ENCODE measurements at regions not wholly inside any gene's neighbourhood (a gene's known extent, or its start where the extent isn't known, plus 50 kb on each side); places are given as distances from the start of the nearest gene placed in this dataset.

DNA sequence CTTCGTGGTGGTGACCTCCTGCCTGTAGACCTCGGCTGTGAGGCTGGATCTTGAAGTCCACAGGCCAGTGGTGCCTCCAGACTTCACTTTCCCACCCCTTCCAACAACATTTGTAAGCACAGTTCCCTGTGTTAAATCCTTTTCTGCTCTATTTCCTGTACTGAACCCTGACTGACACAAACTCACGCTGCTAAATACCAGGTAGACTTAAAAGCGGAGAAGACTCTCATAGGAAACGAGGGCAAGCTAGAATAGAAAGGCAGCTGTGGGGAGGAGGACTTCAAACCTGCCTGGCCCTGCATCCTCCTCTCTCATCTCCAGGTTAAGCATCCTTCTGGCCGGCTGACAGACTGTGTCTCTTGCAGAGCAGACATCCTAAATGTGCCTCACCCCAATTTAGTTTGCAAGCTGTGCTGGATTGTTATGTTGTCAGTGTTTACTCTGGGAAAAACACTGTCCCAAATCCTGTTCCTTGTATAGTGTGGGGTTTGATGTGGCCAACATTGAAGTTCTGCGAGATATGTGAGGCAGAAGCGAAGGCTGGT is 58.5 kb upstream of the LARS2 start:
- 56% methylated on average over 4 of the region's 8 CpGs for WGBS (ENCODE audit: insufficient coverage)
- Mint-ChIP-seq H3K4me3 (no peak overlapping the region), H3K4me1 (no peaks in the 10 kb centered on the region), H3K27me3 (peaks cover 46% of the 10 kb centered on the region), H3K27ac (no peak overlapping the region), H3K9me3 (ENCODE audit: insufficient read depth) (no peaks in the 10 kb centered on the region)
- H3K9ac ChIP-seq (ENCODE audit: low read length), result no peak overlapping the region
- ATAC-seq (ENCODE audit: low read depth) (no peak), DNase-seq (no peak)
- H3K9me3 ChIP-seq (ENCODE audit: control extremely low read depth in 1 of 3, control insufficient read depth in 2 of 3, insufficient read depth in 1 of 3, low read length in 2 of 3), result no peaks in the 10 kb centered on the region
- ChIA-PET CTCF (no interaction called here), POLR2A (no interaction called here)
- peaks cover 0 to 7% (median 1%) of the 10 kb centered on the region in 4 experiments for H3K27me3 ChIP-seq (replicated peaks in 1 of 4; ENCODE audit: control extremely low read depth in 1 of 4, control insufficient read depth in 3 of 4, insufficient read depth in 4 of 4, low read length in 3 of 4)
- H3K4me3 ChIP-seq (ENCODE audit: control extremely low read depth in 1 of 5, extremely low read depth in 1 of 5, insufficient read depth in 1 of 5, low read depth in 2 of 5, low read length in 4 of 5), result no peak overlapping the region
- TF ChIP-seq, protein P1, sequence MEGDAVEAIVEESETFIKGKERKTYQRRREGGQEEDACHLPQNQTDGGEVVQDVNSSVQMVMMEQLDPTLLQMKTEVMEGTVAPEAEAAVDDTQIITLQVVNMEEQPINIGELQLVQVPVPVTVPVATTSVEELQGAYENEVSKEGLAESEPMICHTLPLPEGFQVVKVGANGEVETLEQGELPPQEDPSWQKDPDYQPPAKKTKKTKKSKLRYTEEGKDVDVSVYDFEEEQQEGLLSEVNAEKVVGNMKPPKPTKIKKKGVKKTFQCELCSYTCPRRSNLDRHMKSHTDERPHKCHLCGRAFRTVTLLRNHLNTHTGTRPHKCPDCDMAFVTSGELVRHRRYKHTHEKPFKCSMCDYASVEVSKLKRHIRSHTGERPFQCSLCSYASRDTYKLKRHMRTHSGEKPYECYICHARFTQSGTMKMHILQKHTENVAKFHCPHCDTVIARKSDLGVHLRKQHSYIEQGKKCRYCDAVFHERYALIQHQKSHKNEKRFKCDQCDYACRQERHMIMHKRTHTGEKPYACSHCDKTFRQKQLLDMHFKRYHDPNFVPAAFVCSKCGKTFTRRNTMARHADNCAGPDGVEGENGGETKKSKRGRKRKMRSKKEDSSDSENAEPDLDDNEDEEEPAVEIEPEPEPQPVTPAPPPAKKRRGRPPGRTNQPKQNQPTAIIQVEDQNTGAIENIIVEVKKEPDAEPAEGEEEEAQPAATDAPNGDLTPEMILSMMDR (IDR thresholded peaks at IDR 0.05), result no peak
- TF ChIP-seq EZH2 (IDR thresholded peaks at IDR 0.05; ENCODE audit: borderline replicate concordance, insufficient read depth, low read depth, low read length, poor library complexity, severe bottlenecking), result no peak
- no peak overlapping the region for H3K27ac ChIP-seq (ENCODE audit: low read length in 2 of 2)
- H3K36me3 ChIP-seq (replicated peaks in 1 of 2; ENCODE audit: control extremely low read depth in 1 of 2, control insufficient read depth in 1 of 2, extremely low read depth in 1 of 2, insufficient read depth in 2 of 2, low read length in 1 of 2), result no peaks in the 10 kb centered on the region
- intact Hi-C loops (cut with micrococcal nuclease), result no loop called here
- no peaks in the 10 kb centered on the region for H4K20me1 ChIP-seq (ENCODE audit: control insufficient read depth, insufficient read depth, low read length, poor library complexity, severe bottlenecking)
- no peak overlapping the region for H2AFZ ChIP-seq (ENCODE audit: insufficient read depth, low read depth, low read length, poor library complexity, severe bottlenecking)
- H3K4me2 ChIP-seq (replicated peaks; ENCODE audit: low read depth, low read length, poor library complexity, severe bottlenecking), result no peak overlapping the region
- no peaks in the 10 kb centered on the region for H3K4me1 ChIP-seq (ENCODE audit: control insufficient read depth in 2 of 2, insufficient read depth in 2 of 2, low read length in 2 of 2)
- no peaks in the 10 kb centered on the region for H3K79me2 ChIP-seq (ENCODE audit: control insufficient read depth, insufficient read depth, low read length)

DNA sequence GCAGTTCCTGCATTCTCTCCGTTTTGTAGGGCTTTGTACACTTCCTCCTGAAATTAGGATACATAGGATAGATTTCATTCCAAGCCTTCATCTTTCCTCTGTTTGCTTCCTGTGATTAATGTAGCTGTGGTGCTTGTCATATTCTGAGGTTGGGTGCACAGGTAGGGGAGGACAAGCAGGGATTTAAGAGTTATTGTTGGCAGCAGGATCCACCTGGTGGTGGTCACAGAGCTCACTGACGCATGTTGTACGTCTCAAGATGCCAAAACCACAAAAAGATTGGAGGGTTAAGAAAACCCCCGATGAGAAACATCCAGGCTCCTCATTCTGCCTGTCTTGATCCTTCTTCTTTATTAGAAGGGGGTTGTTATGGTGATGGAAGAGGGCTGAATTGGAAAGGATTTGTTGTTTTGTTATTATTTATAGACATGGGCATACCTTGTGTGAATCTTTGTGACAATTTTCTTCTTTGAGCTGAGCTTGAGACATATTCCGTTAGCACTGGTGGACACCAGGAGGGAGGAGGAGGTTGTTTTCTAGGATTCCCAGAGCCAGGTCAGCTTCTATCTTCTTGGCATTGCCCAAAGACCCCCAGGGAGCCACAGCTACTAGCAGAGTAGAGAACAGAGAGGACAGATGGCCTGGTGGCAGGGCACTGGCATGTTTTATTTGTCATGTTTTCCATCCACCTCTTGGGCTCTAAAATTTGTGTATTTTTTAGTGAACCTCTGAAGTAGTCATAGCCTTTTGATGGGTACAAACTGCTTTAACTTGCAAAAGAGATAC is 57.7 kb upstream of the LARS2 start:
- no peak for ATAC-seq (ENCODE audit: low read depth)
- Mint-ChIP-seq H3K4me1 (no peaks in the 10 kb centered on the region), H3K4me3 (no peak overlapping the region)

More for the DNA sequence above, 57.7 kb upstream of the LARS2 start:
- no peaks in the 10 kb centered on the region for H3K9me3 Mint-ChIP-seq (ENCODE audit: insufficient read depth)
- H3K36me3 ChIP-seq (replicated peaks in 1 of 2; ENCODE audit: control extremely low read depth in 1 of 2, control insufficient read depth in 1 of 2, extremely low read depth in 1 of 2, insufficient read depth in 2 of 2, low read length in 1 of 2), result no peaks in the 10 kb centered on the region
- H3K9me3 ChIP-seq (ENCODE audit: control extremely low read depth in 1 of 3, control insufficient read depth in 2 of 3, insufficient read depth in 1 of 3, low read length in 2 of 3), result no peaks in the 10 kb centered on the region
- no peaks in the 10 kb centered on the region for H3K79me2 ChIP-seq (ENCODE audit: control insufficient read depth, insufficient read depth, low read length)
- ChIA-PET CTCF (interaction anchor here (0.8 kb wide), 1 partner anchor 13 kb away, joined by 3 read pairs; no protein-coding TSS in a partner anchor), POLR2A (no interaction called here)
- no peak overlapping the region for H2AFZ ChIP-seq (ENCODE audit: insufficient read depth, low read depth, low read length, poor library complexity, severe bottlenecking)
- intact Hi-C loops (cut with micrococcal nuclease), result no loop called here
- TF ChIP-seq EZH2 (IDR thresholded peaks at IDR 0.05; ENCODE audit: borderline replicate concordance, insufficient read depth, low read depth, low read length, poor library complexity, severe bottlenecking), result no peak
- TF ChIP-seq, protein P1 (IDR thresholded peaks at IDR 0.05), result no peak
- DNase-seq, result no peak
- H3K4me3 ChIP-seq (ENCODE audit: control extremely low read depth in 1 of 5, extremely low read depth in 1 of 5, insufficient read depth in 1 of 5, low read depth in 2 of 5, low read length in 4 of 5), result no peak overlapping the region
- H3K27me3 ChIP-seq (replicated peaks in 1 of 4; ENCODE audit: control extremely low read depth in 1 of 4, control insufficient read depth in 3 of 4, insufficient read depth in 4 of 4, low read length in 3 of 4), result peaks cover 0 to 6% (median 1%) of the 10 kb centered on the region in 4 experiments
- H3K4me1 ChIP-seq (ENCODE audit: control insufficient read depth in 2 of 2, insufficient read depth in 2 of 2, low read length in 2 of 2), result no peaks in the 10 kb centered on the region
- no peak overlapping the region for H3K9ac ChIP-seq (ENCODE audit: low read length)
- no peak overlapping the region for H3K27ac ChIP-seq (ENCODE audit: low read length in 2 of 2)
- H4K20me1 ChIP-seq (ENCODE audit: control insufficient read depth, insufficient read depth, low read length, poor library complexity, severe bottlenecking), result no peaks in the 10 kb centered on the region
- peaks cover 50% of the 10 kb centered on the region for H3K27me3 Mint-ChIP-seq
- H3K27ac Mint-ChIP-seq, result no peak overlapping the region
- WGBS (ENCODE audit: insufficient coverage), result 33% methylated on average over 3 of the region's 5 CpGs
- H3K4me2 ChIP-seq (replicated peaks; ENCODE audit: low read depth, low read length, poor library complexity, severe bottlenecking), result no peak overlapping the region

Data from B cell (primary cell).